Uterus (tissue), 2 donors: ENCODE measurements at regions not wholly inside any gene's neighbourhood (a gene's known extent, or its start where the extent isn't known, plus 50 kb on each side); places are given as distances from the start of the nearest gene placed in this dataset.

Experiments used
- CTCF ChIP-seq, 4 experiments: fragments of 200-600 bp in 2 of 4; fragments of 450-650 bp in 2 of 4; sonication (generic) in 2 of 4; IDR thresholded peaks; one replicate each; pipeline ENCODE4 v1.5.1; 2016 to 2019; ENCODE audit warnings: antibody characterized with exemption in 4 of 4, mild to moderate bottlenecking in 2 of 4, moderate library complexity in 1 of 4
- POLR2A ChIP-seq, 2 donors: fragments of 450-650 bp; IDR thresholded peaks; one replicate each; pipeline ENCODE4 v1.6.1; 2016; ENCODE audit warnings: antibody characterized with exemption in 2 of 2, mild to moderate bottlenecking in 1 of 2, moderate library complexity in 1 of 2

- TF ChIP-seq CTCF (IDR thresholded peaks at IDR 0.05) (no peak), POLR2A (IDR thresholded peaks at IDR 0.05) (no peak)
Observed at GRCh38 chr16:86213437-86214205, 296.7 kb upstream of the FOXF1 start.
